Effector memory CD8-positive, alpha-beta T cell (primary cell): ENCODE measurements at regions not wholly inside any gene's neighbourhood (a gene's known extent, or its start where the extent isn't known, plus 50 kb on each side); places are given as distances from the start of the nearest gene placed in this dataset.

Experiments used
- ATAC-seq: fragments of 150-1000 bp; cut with Tn5 transposase; replicated peaks from 2 replicates; pipeline ENCODE4 v1.10.0; 2021; ENCODE audit warnings: mild to moderate bottlenecking, moderate library complexity
- DNase-seq, 3 experiments: peaks; one replicate each; pipeline ENCODE4 v3.0.0; 2021
- H3K27ac Mint-ChIP-seq, 2 donors: one replicate each; pipeline ENCODE4 v1.8.0; 2022; ENCODE audit warnings: mild to moderate bottlenecking in 2 of 2, mixed read lengths in 2 of 2, moderate library complexity in 2 of 2
- H3K27me3 Mint-ChIP-seq, 2 donors: one replicate each; pipeline ENCODE4 v1.8.0; 2022; ENCODE audit warnings: mixed read lengths in 2 of 2
- H3K36me3 Mint-ChIP-seq: one replicate; pipeline ENCODE4 v1.8.0; 2022; ENCODE audit warnings: mild to moderate bottlenecking, moderate library complexity, mixed read lengths; ENCODE audit not compliant: insufficient read depth
- H3K4me1 Mint-ChIP-seq, 2 donors: one replicate each; pipeline ENCODE4 v1.8.0; 2022; ENCODE audit warnings: low read depth in 2 of 2, mixed read lengths in 2 of 2
- H3K4me3 Mint-ChIP-seq, 2 donors: one replicate each; pipeline ENCODE4 v1.8.0; 2022; ENCODE audit warnings: mild to moderate bottlenecking in 2 of 2, mixed read lengths in 2 of 2, moderate library complexity in 2 of 2
- H3K9me3 Mint-ChIP-seq, 2 donors: one replicate each; pipeline ENCODE4 v1.8.0; 2022; ENCODE audit warnings: mixed read lengths in 2 of 2

- Mint-ChIP-seq H3K27ac (no peak overlapping the region), H3K4me1 (no peaks in the 10 kb centered on the region), H3K27me3 (no peaks in the 10 kb centered on the region), H3K36me3 (no peaks in the 10 kb centered on the region), H3K9me3 (no peaks in the 10 kb centered on the region), H3K4me3 (no peak overlapping the region)
- DNase-seq (no peak), ATAC-seq (no peak)
These were observed 209.8 kb downstream of the RTL9 start for GRCh38 chrX:110568441-110568840.

- Mint-ChIP-seq H3K27me3 (no peaks in the 10 kb centered on the region), H3K4me1 (no peaks in the 10 kb centered on the region), H3K27ac (no peak overlapping the region), H3K4me3 (no peak overlapping the region), H3K9me3 (no peaks in the 10 kb centered on the region), H3K36me3 (no peaks in the 10 kb centered on the region)
- ATAC-seq (no peak), DNase-seq (no peak)
These were observed 210.9 kb downstream of the RTL9 start for GRCh38 chrX:110569506-110569905.

DNA sequence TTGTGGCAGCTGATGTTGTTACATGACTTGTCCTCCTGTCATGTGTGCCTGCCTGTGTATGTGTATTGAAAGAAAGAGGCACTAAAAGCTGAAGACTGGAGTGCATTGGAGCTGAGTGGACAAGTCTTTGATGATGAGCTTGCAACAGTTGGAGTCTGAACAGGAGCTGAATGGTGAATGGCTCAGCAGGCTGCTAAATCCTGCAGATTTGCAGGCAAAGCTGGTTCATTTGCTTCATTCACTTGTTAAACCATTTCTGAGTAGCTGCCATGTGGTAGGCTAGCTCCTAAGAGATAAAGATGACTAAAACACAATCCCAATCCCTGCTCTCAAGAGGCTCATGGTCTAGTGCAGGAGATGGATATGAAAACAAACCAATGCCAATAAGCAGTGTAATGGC is 217.3 kb downstream of the CHRDL1 start:
- Mint-ChIP-seq H3K4me3 (no peak overlapping the region), H3K27ac (no peak overlapping the region), H3K27me3 (no peaks in the 10 kb centered on the region), H3K9me3 (no peaks in the 10 kb centered on the region), H3K4me1 (no peaks in the 10 kb centered on the region), H3K36me3 (no peaks in the 10 kb centered on the region)
- DNase-seq = no peak
- ATAC-seq = no peak

GRCh38 chrX:110584083-110584482 is 211.5 kb downstream of the CHRDL1 start:
- H3K36me3 Mint-ChIP-seq = no peaks in the 10 kb centered on the region
- no peaks in the 10 kb centered on the region for H3K9me3 Mint-ChIP-seq
- no peaks in the 10 kb centered on the region for H3K27me3 Mint-ChIP-seq
- H3K4me3 Mint-ChIP-seq = no peak overlapping the region
- H3K4me1 Mint-ChIP-seq = no peaks in the 10 kb centered on the region
- DNase-seq (no peak), ATAC-seq (no peak)
- no peak overlapping the region for H3K27ac Mint-ChIP-seq

DNA sequence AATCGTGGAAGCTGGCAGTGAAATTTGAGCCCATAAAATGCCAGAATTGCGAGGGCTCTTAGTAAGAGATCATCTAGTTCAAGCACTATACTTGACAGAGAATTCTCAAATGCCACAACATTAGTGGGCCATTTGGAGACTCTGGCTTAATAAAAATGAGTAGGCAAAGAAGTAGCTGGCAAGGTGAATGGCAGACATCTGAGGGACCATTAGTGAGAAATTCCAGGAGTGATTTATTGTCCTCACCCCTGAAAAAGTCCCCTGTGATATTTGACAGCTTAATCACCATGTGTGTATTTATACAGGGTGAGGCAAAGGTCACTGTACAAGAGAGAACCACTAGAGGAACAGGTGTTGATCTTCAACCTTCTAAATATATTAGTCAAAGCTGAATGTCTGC is 207.5 kb downstream of the CHRDL1 start:
- DNase-seq = no peak
- Mint-ChIP-seq H3K9me3 (no peaks in the 10 kb centered on the region), H3K36me3 (no peaks in the 10 kb centered on the region), H3K27ac (no peak overlapping the region), H3K4me1 (no peaks in the 10 kb centered on the region), H3K27me3 (no peaks in the 10 kb centered on the region), H3K4me3 (no peak overlapping the region)
- ATAC-seq = no peak

DNA sequence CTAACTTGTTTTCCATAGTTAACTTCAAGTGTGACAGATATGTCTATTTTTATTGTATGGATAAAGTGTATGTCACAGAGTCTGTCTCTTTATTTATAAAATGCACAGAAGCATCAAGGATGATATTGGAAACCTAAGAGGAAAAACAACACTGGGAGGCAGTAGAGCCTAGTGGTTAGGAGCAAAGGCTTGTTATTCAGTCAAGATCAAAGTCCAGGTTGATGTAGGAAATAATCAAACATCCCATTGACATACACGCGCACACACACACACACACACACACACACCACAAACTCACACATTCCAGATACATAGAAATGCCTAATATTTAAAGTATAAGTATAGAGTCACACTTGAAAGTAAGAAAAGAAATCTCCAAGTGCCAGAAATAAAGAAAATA is 206.8 kb downstream of the CHRDL1 start:
- H3K4me3 Mint-ChIP-seq = no peak overlapping the region
- DNase-seq (no peak), ATAC-seq (no peak)
- H3K27ac Mint-ChIP-seq = no peak overlapping the region
- no peaks in the 10 kb centered on the region for H3K27me3 Mint-ChIP-seq
- H3K9me3 Mint-ChIP-seq = no peaks in the 10 kb centered on the region
- H3K4me1 Mint-ChIP-seq = no peaks in the 10 kb centered on the region
- no peaks in the 10 kb centered on the region for H3K36me3 Mint-ChIP-seq

- Mint-ChIP-seq H3K27me3 (no peaks in the 10 kb centered on the region), H3K36me3 (no peaks in the 10 kb centered on the region), H3K4me1 (no peaks in the 10 kb centered on the region), H3K27ac (no peak overlapping the region), H3K9me3 (peaks cover 0 to 5% of the 10 kb centered on the region in 2 donors), H3K4me3 (no peak overlapping the region)
- ATAC-seq (no peak), DNase-seq (no peak)
These were observed 194.8 kb downstream of the CHRDL1 start for GRCh38 chrX:110600745-110601310.

DNA sequence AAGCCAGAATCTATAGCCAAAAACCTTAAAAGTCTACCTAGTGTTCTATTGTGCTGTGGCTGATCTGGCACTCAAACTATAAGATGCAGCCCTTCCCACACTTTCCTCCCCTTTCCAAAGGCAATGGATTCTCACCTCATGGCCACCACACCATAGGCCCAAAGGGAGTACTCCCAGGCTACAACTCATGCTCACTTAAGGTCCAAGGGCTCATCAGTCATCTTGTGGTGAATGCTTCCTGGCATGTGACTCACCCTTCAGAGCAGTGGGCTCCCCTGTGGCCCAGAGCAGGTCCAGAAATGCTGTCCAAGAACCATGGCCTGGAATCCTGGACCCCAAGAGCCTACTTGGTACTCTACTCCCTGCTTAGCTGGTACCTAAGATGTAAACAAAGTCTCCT is 181.0 kb downstream of the CHRDL1 start:
- Mint-ChIP-seq H3K9me3 (peaks cover 2 to 8% of the 10 kb centered on the region in 2 donors), H3K27me3 (no peaks in the 10 kb centered on the region), H3K27ac (no peak overlapping the region), H3K4me3 (no peak overlapping the region), H3K36me3 (no peaks in the 10 kb centered on the region), H3K4me1 (no peaks in the 10 kb centered on the region)
- ATAC-seq (no peak), DNase-seq (no peak)
